GM12878 (cell line): ENCODE measurements at regions not wholly inside any gene's neighbourhood (a gene's known extent, or its start where the extent isn't known, plus 50 kb on each side); places are given as distances from the start of the nearest gene placed in this dataset.

Experiments used
- ATAC-seq: fragments of 200-7000 bp; cut with Tn5 transposase; 3 replicates; pipeline ENCODE4 v1.9.1; 2020; ENCODE audit warnings: mild to moderate bottlenecking, moderate library complexity
- BruUV-seq: library from RNA; stranded (reverse); fragments of 400-500 nt; replicated peaks from 2 replicates; lab custom pipeline; 2021; lab: Mats Ljungman, UMichigan
- CTCF ChIA-PET: fragments of 300-600 bp; sonication (Branson Sonifier 250); formaldehyde crosslinking; extraction: SDS; loops from one replicate; lab custom pipeline; 2021; ENCODE audit warnings: inconsistent platforms; lab: Yijun Ruan, JAX
- POLR2A ChIA-PET: fragments of 350-600 bp; formaldehyde crosslinking; extraction: SDS; loops from one replicate; lab custom pipeline; 2021; ENCODE audit warnings: inconsistent platforms; lab: Charles Lee
- RAD21 ChIA-PET: fragments of 300-600 bp; sonication (Branson Sonifier 250); formaldehyde crosslinking; loops from one replicate; lab custom pipeline; 2023; ENCODE audit warnings: antibody characterized with exemption; ENCODE audit not compliant: unreplicated experiment; lab: Charles Lee
- SMC1A ChIA-PET: fragments of 300-600 bp; sonication (Branson Sonifier 250); formaldehyde crosslinking; loops from one replicate; lab custom pipeline; 2023; ENCODE audit not compliant: unreplicated experiment, uncharacterized antibody; lab: Charles Lee
- DNase-seq: peaks from one replicate; pipeline ENCODE4 v3.0.0-alpha.2; 2011; ENCODE audit warnings: low read depth, low spot score
- FAIRE-seq: peaks from 3 replicates; lab custom pipeline; 2011; peaks lifted over from hg19 to GRCh38; lab: Jason Lieb, UNC
- H2AFZ ChIP-seq: 2 replicates; pipeline ENCODE4 v1.6.0; 2011; ENCODE audit warnings: low read depth, low read length, control low read depth; ENCODE audit not compliant: control insufficient read depth
- H3K27ac ChIP-seq: 2 replicates; pipeline ENCODE4 v1.5.1; 2011; ENCODE audit warnings: control low read depth; ENCODE audit not compliant: control insufficient read depth, insufficient read depth
- H3K27me3 ChIP-seq, 2 experiments: replicated peaks in 1 of 2; 2 replicates each; pipeline versions ENCODE4 v1.6.0 to v1.6.1; 2011; ENCODE audit warnings: low read length in 1 of 2; ENCODE audit not compliant: control insufficient read depth in 2 of 2, insufficient read depth in 2 of 2
- H3K36me3 ChIP-seq, 2 experiments: 2 replicates each; pipeline ENCODE4 v1.5.1; 2011; ENCODE audit warnings: low read length in 1 of 2; ENCODE audit not compliant: control insufficient read depth in 2 of 2, insufficient read depth in 2 of 2
- H3K4me1 ChIP-seq: 2 replicates; pipeline ENCODE4 v1.6.1; 2011; ENCODE audit warnings: mild to moderate bottlenecking, low read length, moderate library complexity, mixed read lengths; ENCODE audit not compliant: control insufficient read depth, insufficient read depth
- H3K4me2 ChIP-seq: 2 replicates; pipeline ENCODE4 v1.6.0; 2011; ENCODE audit warnings: control low read depth; ENCODE audit not compliant: control insufficient read depth, insufficient read depth
- H3K4me3 ChIP-seq: fragments of 200-600 bp; sonication (generic); 2 replicates; pipeline ENCODE4 v1.5.1; 2016
- H3K79me2 ChIP-seq: 2 replicates; pipeline ENCODE4 v1.6.0; 2011; ENCODE audit warnings: low read length; ENCODE audit not compliant: control insufficient read depth, insufficient read depth
- H3K9ac ChIP-seq: 2 replicates; pipeline ENCODE4 v1.8.0; 2011; ENCODE audit warnings: low read length, control low read depth, mixed read lengths; ENCODE audit not compliant: control insufficient read depth, insufficient read depth
- H3K9me3 ChIP-seq: replicated peaks from 3 replicates; pipeline ENCODE4 v1.5.1; 2011; ENCODE audit warnings: mild to moderate bottlenecking, low read length; ENCODE audit not compliant: control insufficient read depth, insufficient read depth
- H4K20me1 ChIP-seq: 2 replicates; pipeline ENCODE4 v1.6.0; 2011; ENCODE audit not compliant: control insufficient read depth, insufficient read depth
- ATF7 ChIP-seq: fragments of 450-650 bp; IDR thresholded peaks from 2 replicates; pipeline ENCODE4 v1.6.1; 2016; ENCODE audit warnings: low read depth, mild to moderate bottlenecking
- BACH1 ChIP-seq: fragments of 450-650 bp; IDR thresholded peaks from 2 replicates; pipeline ENCODE4 v1.6.1; 2017; ENCODE audit warnings: mild to moderate bottlenecking, borderline replicate concordance
- ESRRA ChIP-seq: IDR thresholded peaks from 2 replicates; pipeline ENCODE4 v1.6.1; 2012; ENCODE audit warnings: mild to moderate bottlenecking, low read length, improper control_type of control experiment
- FOS ChIP-seq: IDR thresholded peaks from 3 replicates; pipeline ENCODE4 v1.6.1; 2011; ENCODE audit warnings: borderline replicate concordance; ENCODE audit not compliant: insufficient read length; ENCODE audit errors: extremely low read depth
- IRF4 ChIP-seq: IDR thresholded peaks from 2 replicates; pipeline ENCODE4 v1.6.1; 2011; ENCODE audit warnings: low read depth, low read length
- PAX8 ChIP-seq: fragments of 450-650 bp; IDR thresholded peaks from 2 replicates; pipeline ENCODE4 v1.6.1; 2017; ENCODE audit warnings: mild to moderate bottlenecking, moderate library complexity
- POLR2A ChIP-seq: IDR thresholded peaks from 2 replicates; pipeline ENCODE4 v1.6.1; 2011; ENCODE audit warnings: low read depth, mild to moderate bottlenecking, low read length
- WGBS: methylation state at CpG from one replicate; pipeline ENCODE4 v1.1.6; 2016; ENCODE audit warnings: low lambda C conversion rate; ENCODE audit not compliant: insufficient replicate concordance, insufficient coverage; ENCODE audit errors: missing lambda C conversion rate; 5-methylcytosine and 5-hydroxymethylcytosine counted together
- in situ Hi-C: fragments of 300-500 bp; cut with MboI; formaldehyde crosslinking; loops from 9 replicates; pipeline ENCODE4 v1.14.3; 2018; ENCODE audit warnings: mixed read lengths
- intact Hi-C: fragments of 100-400 bp; cut with micrococcal nuclease; formaldehyde crosslinking; loops from one replicate; pipeline ENCODE4 v1.14.2; 2022; ENCODE audit not compliant: unreplicated experiment
- TF ChIP-seq, protein P1 (sequence below): fragments of 450-650 bp; IDR thresholded peaks from 2 replicates; pipeline ENCODE4 v1.6.1; 2017; ENCODE audit warnings: antibody characterized with exemption, mild to moderate bottlenecking, moderate library complexity
- TF ChIP-seq, protein P2 (sequence below): fragments of 450-650 bp; IDR thresholded peaks from 2 replicates; pipeline ENCODE4 v1.6.1; 2018; ENCODE audit warnings: borderline replicate concordance, mild to moderate bottlenecking; ENCODE audit not compliant: partially characterized antibody
- TF ChIP-seq, protein P3 (sequence below): IDR thresholded peaks from 2 replicates; pipeline ENCODE4 v1.6.1; 2012; ENCODE audit warnings: low read depth, low read length, improper control_type of control experiment
- TF ChIP-seq, protein P4 (sequence below): fragments of 450-650 bp; formaldehyde crosslinking; IDR thresholded peaks from 2 replicates; pipeline ENCODE4 v1.4.0; 2022; ENCODE audit warnings: mild to moderate bottlenecking, moderate library complexity
- TF ChIP-seq, protein P5 (sequence below): IDR thresholded peaks from 2 replicates; pipeline ENCODE4 v1.6.1; 2011; ENCODE audit warnings: low read depth, low read length, improper control_type of control experiment, borderline replicate concordance

DNA sequence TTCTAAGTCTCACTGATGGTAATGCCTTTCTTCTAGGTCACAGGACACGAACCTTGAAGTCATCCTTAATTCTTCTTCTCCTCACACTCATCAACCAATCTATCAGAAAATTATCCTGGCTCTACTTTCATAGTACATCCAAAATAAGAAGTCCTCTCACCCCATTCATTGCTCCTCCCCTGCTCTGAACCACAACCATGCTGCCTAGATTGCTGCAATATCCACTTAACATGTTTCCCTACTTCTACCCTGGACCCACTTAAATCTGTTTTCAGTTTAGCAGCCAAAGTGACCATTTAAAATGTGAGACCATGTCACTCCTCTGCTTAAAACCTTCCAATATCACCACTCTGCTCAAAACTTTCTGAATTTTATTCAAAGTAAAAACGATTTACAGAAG, 445.9 kb upstream of the FAT3 start:
- FAIRE-seq = no peak
- intact Hi-C loops = no loop called here

More for the DNA sequence above, 445.9 kb upstream of the FAT3 start:
- Histone ChIP-seq H3K27ac (no peak overlapping the region), H3K79me2 (no peaks in the 10 kb centered on the region), H3K4me3 (no peak overlapping the region), H3K4me2 (no peak overlapping the region), H3K27me3 (no peaks in the 10 kb centered on the region), H4K20me1 (no peaks in the 10 kb centered on the region), H2AFZ (no peak overlapping the region), H3K9me3 (no peaks in the 10 kb centered on the region), H3K36me3 (no peaks in the 10 kb centered on the region), H3K4me1 (no peaks in the 10 kb centered on the region), H3K9ac (no peak overlapping the region)
- SMC1A ChIA-PET = no interaction called here
- no TSS peak for BruUV-seq
- ATAC-seq (no peak), DNase-seq (no peak)
- CTCF ChIA-PET = no interaction called here
- TF ChIP-seq, protein P1, sequence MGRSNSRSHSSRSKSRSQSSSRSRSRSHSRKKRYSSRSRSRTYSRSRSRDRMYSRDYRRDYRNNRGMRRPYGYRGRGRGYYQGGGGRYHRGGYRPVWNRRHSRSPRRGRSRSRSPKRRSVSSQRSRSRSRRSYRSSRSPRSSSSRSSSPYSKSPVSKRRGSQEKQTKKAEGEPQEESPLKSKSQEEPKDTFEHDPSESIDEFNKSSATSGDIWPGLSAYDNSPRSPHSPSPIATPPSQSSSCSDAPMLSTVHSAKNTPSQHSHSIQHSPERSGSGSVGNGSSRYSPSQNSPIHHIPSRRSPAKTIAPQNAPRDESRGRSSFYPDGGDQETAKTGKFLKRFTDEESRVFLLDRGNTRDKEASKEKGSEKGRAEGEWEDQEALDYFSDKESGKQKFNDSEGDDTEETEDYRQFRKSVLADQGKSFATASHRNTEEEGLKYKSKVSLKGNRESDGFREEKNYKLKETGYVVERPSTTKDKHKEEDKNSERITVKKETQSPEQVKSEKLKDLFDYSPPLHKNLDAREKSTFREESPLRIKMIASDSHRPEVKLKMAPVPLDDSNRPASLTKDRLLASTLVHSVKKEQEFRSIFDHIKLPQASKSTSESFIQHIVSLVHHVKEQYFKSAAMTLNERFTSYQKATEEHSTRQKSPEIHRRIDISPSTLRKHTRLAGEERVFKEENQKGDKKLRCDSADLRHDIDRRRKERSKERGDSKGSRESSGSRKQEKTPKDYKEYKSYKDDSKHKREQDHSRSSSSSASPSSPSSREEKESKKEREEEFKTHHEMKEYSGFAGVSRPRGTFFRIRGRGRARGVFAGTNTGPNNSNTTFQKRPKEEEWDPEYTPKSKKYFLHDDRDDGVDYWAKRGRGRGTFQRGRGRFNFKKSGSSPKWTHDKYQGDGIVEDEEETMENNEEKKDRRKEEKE = no peak
- TF ChIP-seq IRF4 (no peak), POLR2A (no peak), FOS (no peak), ATF7 (no peak), BACH1 (no peak), PAX8 (no peak), ESRRA (no peak)
- TF ChIP-seq, protein P2, sequence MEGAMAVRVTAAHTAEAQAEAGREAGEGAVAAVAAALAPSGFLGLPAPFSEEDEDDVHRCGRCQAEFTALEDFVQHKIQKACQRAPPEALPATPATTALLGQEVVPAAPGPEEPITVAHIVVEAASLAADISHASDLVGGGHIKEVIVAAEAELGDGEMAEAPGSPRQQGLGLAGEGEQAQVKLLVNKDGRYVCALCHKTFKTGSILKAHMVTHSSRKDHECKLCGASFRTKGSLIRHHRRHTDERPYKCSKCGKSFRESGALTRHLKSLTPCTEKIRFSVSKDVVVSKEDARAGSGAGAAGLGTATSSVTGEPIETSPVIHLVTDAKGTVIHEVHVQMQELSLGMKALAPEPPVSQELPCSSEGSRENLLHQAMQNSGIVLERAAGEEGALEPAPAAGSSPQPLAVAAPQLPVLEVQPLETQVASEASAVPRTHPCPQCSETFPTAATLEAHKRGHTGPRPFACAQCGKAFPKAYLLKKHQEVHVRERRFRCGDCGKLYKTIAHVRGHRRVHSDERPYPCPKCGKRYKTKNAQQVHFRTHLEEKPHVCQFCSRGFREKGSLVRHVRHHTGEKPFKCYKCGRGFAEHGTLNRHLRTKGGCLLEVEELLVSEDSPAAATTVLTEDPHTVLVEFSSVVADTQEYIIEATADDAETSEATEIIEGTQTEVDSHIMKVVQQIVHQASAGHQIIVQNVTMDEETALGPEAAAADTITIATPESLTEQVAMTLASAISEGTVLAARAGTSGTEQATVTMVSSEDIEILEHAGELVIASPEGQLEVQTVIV = no peak
- TF ChIP-seq, protein P3, sequence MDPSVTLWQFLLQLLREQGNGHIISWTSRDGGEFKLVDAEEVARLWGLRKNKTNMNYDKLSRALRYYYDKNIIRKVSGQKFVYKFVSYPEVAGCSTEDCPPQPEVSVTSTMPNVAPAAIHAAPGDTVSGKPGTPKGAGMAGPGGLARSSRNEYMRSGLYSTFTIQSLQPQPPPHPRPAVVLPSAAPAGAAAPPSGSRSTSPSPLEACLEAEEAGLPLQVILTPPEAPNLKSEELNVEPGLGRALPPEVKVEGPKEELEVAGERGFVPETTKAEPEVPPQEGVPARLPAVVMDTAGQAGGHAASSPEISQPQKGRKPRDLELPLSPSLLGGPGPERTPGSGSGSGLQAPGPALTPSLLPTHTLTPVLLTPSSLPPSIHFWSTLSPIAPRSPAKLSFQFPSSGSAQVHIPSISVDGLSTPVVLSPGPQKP = no peak
- TF ChIP-seq, protein P4, sequence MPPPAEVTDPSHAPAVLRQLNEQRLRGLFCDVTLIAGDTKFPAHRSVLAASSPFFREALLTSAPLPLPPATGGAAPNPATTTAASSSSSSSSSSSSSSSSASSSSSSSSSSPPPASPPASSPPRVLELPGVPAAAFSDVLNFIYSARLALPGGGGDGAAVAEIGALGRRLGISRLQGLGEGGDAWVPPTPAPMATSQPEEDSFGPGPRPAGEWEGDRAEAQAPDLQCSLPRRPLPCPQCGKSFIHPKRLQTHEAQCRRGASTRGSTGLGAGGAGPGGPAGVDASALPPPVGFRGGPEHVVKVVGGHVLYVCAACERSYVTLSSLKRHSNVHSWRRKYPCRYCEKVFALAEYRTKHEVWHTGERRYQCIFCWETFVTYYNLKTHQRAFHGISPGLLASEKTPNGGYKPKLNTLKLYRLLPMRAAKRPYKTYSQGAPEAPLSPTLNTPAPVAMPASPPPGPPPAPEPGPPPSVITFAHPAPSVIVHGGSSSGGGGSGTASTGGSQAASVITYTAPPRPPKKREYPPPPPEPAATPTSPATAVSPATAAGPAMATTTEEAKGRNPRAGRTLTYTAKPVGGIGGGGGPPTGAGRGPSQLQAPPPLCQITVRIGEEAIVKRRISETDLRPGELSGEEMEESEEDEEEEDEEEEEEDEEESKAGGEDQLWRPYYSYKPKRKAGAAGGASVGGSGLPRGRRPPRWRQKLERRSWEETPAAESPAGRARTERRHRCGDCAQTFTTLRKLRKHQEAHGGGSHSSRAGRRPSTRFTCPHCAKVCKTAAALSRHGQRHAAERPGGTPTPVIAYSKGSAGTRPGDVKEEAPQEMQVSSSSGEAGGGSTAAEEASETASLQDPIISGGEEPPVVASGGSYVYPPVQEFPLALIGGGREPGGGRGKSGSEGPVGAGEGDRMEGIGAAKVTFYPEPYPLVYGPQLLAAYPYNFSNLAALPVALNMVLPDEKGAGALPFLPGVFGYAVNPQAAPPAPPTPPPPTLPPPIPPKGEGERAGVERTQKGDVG (CRISPR knock-in tag) = no peak
- TF ChIP-seq, protein P5, sequence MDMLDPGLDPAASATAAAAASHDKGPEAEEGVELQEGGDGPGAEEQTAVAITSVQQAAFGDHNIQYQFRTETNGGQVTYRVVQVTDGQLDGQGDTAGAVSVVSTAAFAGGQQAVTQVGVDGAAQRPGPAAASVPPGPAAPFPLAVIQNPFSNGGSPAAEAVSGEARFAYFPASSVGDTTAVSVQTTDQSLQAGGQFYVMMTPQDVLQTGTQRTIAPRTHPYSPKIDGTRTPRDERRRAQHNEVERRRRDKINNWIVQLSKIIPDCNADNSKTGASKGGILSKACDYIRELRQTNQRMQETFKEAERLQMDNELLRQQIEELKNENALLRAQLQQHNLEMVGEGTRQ = no peak
- 3% methylated on average over 2 of the region's 2 CpGs for WGBS
- RAD21 ChIA-PET = no interaction called here
- in situ Hi-C loops = no loop called here
- POLR2A ChIA-PET = no interaction called here
